Neural crest cell (in vitro differentiated cells): ENCODE measurements at regions not wholly inside any gene's neighbourhood (a gene's known extent, or its start where the extent isn't known, plus 50 kb on each side); places are given as distances from the start of the nearest gene placed in this dataset.
A peak's percentile ranks its signal among the peaks of the same experiment; 100 is the strongest.
"Not testable (repeated sequence)": the region's sequence is repeated elsewhere in the genome, so short reads cannot be mapped to it uniquely, and the experiment has no call there.

Experiments
- DNase-seq: peaks from one replicate; pipeline ENCODE4 v3.0.0; 2021; ENCODE audit warnings: low read depth, mixed read lengths, low spot score
- H3K27ac Mint-ChIP-seq: one replicate; pipeline ENCODE4 v1.8.0; 2021; ENCODE audit warnings: mild to moderate bottlenecking, mixed read lengths; ENCODE audit not compliant: unreplicated experiment
- H3K27me3 Mint-ChIP-seq: 2 replicates; pipeline ENCODE4 v1.8.0; 2021; ENCODE audit warnings: low read depth, mild to moderate bottlenecking, mixed read lengths
- H3K36me3 Mint-ChIP-seq: 2 replicates; pipeline ENCODE4 v1.8.0; 2021; ENCODE audit warnings: low read depth, mild to moderate bottlenecking, mixed read lengths
- H3K4me1 Mint-ChIP-seq: 2 replicates; pipeline ENCODE4 v1.8.0; 2021; ENCODE audit warnings: mixed read lengths
- H3K4me3 Mint-ChIP-seq: one replicate; pipeline ENCODE4 v1.8.0; 2021; ENCODE audit warnings: mild to moderate bottlenecking, mixed read lengths
- H3K9me3 Mint-ChIP-seq: 2 replicates; pipeline ENCODE4 v1.8.0; 2021; ENCODE audit warnings: mixed read lengths
- CTCF ChIP-seq: fragments of 200-600 bp; sonication (generic); conservative IDR thresholded peaks from 2 replicates; pipeline ENCODE4 v1.5.0; 2021; ENCODE audit warnings: antibody characterized with exemption, mild to moderate bottlenecking

GRCh38 chr2:35973132-35973736, 382.3 kb upstream of the CRIM1 start:
- DNase-seq, result no peak
- Mint-ChIP-seq H3K27ac (no peak overlapping the region), H3K4me3 (no peak overlapping the region), H3K36me3 (no peaks in the 10 kb centered on the region), H3K4me1 (no peaks in the 10 kb centered on the region), H3K27me3 (no peaks in the 10 kb centered on the region), H3K9me3 (no peaks in the 10 kb centered on the region)
- peak; percentile 66 for TF ChIP-seq CTCF

- Mint-ChIP-seq H3K27ac (peak overlapping the region; percentile 27), H3K4me3 (no peak overlapping the region), H3K4me1 (peaks cover 4% of the 10 kb centered on the region), H3K36me3 (peaks cover 2% of the 10 kb centered on the region), H3K9me3 (peaks cover 4% of the 10 kb centered on the region), H3K27me3 (no peaks in the 10 kb centered on the region)
- no peak for DNase-seq
- TF ChIP-seq CTCF, result no peak
Observed at GRCh38 chr2:35963824-35964223, 391.8 kb upstream of the CRIM1 start.

- H3K4me1 Mint-ChIP-seq, result peaks cover 4% of the 10 kb centered on the region
- H3K27ac Mint-ChIP-seq, result no peak overlapping the region
- no peaks in the 10 kb centered on the region for H3K27me3 Mint-ChIP-seq
- H3K4me3 Mint-ChIP-seq, result no peak overlapping the region
- TF ChIP-seq CTCF, result no peak
- H3K9me3 Mint-ChIP-seq, result peaks cover 4% of the 10 kb centered on the region
- no peak for DNase-seq
- H3K36me3 Mint-ChIP-seq, result peaks cover 2% of the 10 kb centered on the region
Observed at GRCh38 chr2:35963357-35963756, 392.2 kb upstream of the CRIM1 start.

- DNase-seq, result no peak
- H3K9me3 Mint-ChIP-seq, result peaks cover 4% of the 10 kb centered on the region
- H3K27me3 Mint-ChIP-seq, result no peaks in the 10 kb centered on the region
- H3K27ac Mint-ChIP-seq, result no peak overlapping the region
- H3K4me1 Mint-ChIP-seq, result peaks cover 4% of the 10 kb centered on the region
- H3K36me3 Mint-ChIP-seq, result peaks cover 2% of the 10 kb centered on the region
- TF ChIP-seq CTCF, result no peak
- no peak overlapping the region for H3K4me3 Mint-ChIP-seq
Observed at GRCh38 chr2:35962585-35963146, 392.9 kb upstream of the CRIM1 start.

GRCh38 chr2:35960596-35960995, 395.0 kb upstream of the CRIM1 start:
- Mint-ChIP-seq H3K27me3 (no peaks in the 10 kb centered on the region), H3K4me3 (no peak overlapping the region), H3K9me3 (peaks cover 4% of the 10 kb centered on the region), H3K27ac (no peak overlapping the region), H3K36me3 (peaks cover 2% of the 10 kb centered on the region), H3K4me1 (peaks cover 4% of the 10 kb centered on the region)
- TF ChIP-seq CTCF, result no peak
- no peak for DNase-seq

GRCh38 chr2:35957053-35957452, 398.5 kb upstream of the CRIM1 start:
- H3K9me3 Mint-ChIP-seq, H3K27ac Mint-ChIP-seq, H3K4me1 Mint-ChIP-seq, H3K27me3 Mint-ChIP-seq, H3K4me3 Mint-ChIP-seq, DNase-seq, H3K36me3 Mint-ChIP-seq: not testable (repeated sequence)
